Muscle layer of colon (tissue), 2 donors: ENCODE measurements at regions not wholly inside any gene's neighbourhood (a gene's known extent, or its start where the extent isn't known, plus 50 kb on each side); places are given as distances from the start of the nearest gene placed in this dataset.

Experiments
- H3K27ac ChIP-seq: one replicate; pipeline ENCODE4 v1.7.0; 2013; ENCODE audit warnings: low read depth, mild to moderate bottlenecking, low read length, moderate library complexity
- H3K27me3 ChIP-seq, 2 donors: one replicate each; pipeline ENCODE4 v1.7.0; 2013; ENCODE audit warnings: low read length in 2 of 2, mild to moderate bottlenecking in 2 of 2; ENCODE audit not compliant: insufficient read depth in 2 of 2, control insufficient read depth in 1 of 2
- H3K36me3 ChIP-seq: one replicate; pipeline ENCODE4 v1.7.0; 2013; ENCODE audit warnings: mild to moderate bottlenecking, low read length; ENCODE audit not compliant: insufficient read depth
- H3K4me1 ChIP-seq: one replicate; pipeline ENCODE4 v1.7.0; 2013; ENCODE audit warnings: mild to moderate bottlenecking, low read length; ENCODE audit not compliant: insufficient read depth
- H3K4me3 ChIP-seq, 2 donors: one replicate each; pipeline ENCODE4 v1.7.0; 2013; ENCODE audit warnings: low read length in 2 of 2, low read depth in 1 of 2, mild to moderate bottlenecking in 1 of 2, moderate library complexity in 1 of 2
- H3K9ac ChIP-seq: one replicate; pipeline ENCODE4 v1.7.0; 2013; ENCODE audit warnings: low read length
- H3K9me3 ChIP-seq: one replicate; pipeline ENCODE4 v1.7.0; 2013; ENCODE audit warnings: mild to moderate bottlenecking, low read length
- donor health status: abdominal sarcoma.
- donor health status: Adenocarcinoma of cecum.

GRCh38 chr4:156439576-156440200, 486.0 kb upstream of the CTSO start:
- no peaks in the 10 kb centered on the region for H3K9me3 ChIP-seq
- H3K36me3 ChIP-seq, result no peaks in the 10 kb centered on the region
- no peak overlapping the region for H3K27ac ChIP-seq

DNA sequence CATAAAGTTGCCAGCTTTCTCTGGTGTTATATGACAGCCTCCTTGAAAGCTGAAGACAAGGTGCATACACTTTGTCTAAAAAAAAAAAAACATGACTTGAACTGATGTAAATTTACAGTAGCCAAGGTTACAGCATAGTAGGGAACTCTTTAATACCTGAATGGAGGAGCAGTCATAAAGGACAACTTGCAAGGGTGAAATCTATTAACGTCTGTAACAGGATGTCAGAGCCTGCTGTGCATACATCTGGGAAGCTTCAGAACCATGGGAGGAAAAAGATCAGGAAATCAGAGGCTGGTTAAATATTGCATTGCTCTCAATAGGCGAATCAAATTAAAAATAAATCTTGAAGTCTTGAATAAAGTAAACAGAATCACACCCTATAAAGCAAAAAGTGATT, 484.0 kb upstream of the CTSO start:
- Histone ChIP-seq H3K27ac (no peak overlapping the region), H3K4me1 (no peaks in the 10 kb centered on the region), H3K4me3 (no peak overlapping the region), H3K36me3 (no peaks in the 10 kb centered on the region), H3K27me3 (no peaks in the 10 kb centered on the region), H3K9ac (no peak overlapping the region), H3K9me3 (no peaks in the 10 kb centered on the region)

More at GRCh38 chr4:156439576-156440200, 486.0 kb upstream of the CTSO start:
- Histone ChIP-seq H3K9ac (no peak overlapping the region), H3K27me3 (no peaks in the 10 kb centered on the region), H3K4me1 (no peaks in the 10 kb centered on the region), H3K4me3 (no peak overlapping the region)

DNA sequence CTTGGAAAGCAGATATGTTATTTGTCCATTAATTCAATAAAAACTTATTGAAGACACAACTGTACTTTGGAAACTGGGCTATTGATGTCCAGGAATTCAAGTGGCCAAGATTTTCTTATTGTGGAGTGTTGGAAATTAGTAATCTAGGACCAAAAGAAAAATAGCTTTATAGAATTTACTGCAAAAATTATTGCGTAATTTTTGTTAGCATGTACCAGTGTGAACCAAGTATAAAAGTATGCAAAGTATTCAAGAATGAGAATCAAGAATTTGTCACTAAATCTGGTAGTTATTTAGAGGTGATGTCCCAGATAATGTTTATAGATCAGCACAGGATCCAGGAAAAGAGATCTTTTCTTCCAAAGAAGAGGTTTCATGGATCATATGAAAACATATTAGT, 468.9 kb upstream of the CTSO start:
- no peaks in the 10 kb centered on the region for H3K36me3 ChIP-seq
- H3K27me3 ChIP-seq, result no peaks in the 10 kb centered on the region
- H3K27ac ChIP-seq, result no peak overlapping the region
- no peak overlapping the region for H3K9ac ChIP-seq
- no peaks in the 10 kb centered on the region for H3K9me3 ChIP-seq
- H3K4me3 ChIP-seq, result no peak overlapping the region
- H3K4me1 ChIP-seq, result peaks cover 6% of the 10 kb centered on the region

- H3K27ac ChIP-seq, result no peak overlapping the region
Observed at GRCh38 chr4:156420623-156421022, 467.0 kb upstream of the CTSO start.

GRCh38 chr4:156419080-156419685, 465.5 kb upstream of the CTSO start:
- Histone ChIP-seq H3K4me3 (no peak overlapping the region), H3K9me3 (no peaks in the 10 kb centered on the region), H3K36me3 (no peaks in the 10 kb centered on the region), H3K27me3 (no peaks in the 10 kb centered on the region), H3K27ac (no peak overlapping the region), H3K4me1 (peaks cover 6% of the 10 kb centered on the region), H3K9ac (no peak overlapping the region)

More at GRCh38 chr4:156420623-156421022, 467.0 kb upstream of the CTSO start:
- H3K27me3 ChIP-seq, result no peaks in the 10 kb centered on the region
- no peaks in the 10 kb centered on the region for H3K36me3 ChIP-seq
- no peak overlapping the region for H3K9ac ChIP-seq
- no peaks in the 10 kb centered on the region for H3K9me3 ChIP-seq
- no peak overlapping the region for H3K4me3 ChIP-seq
- peaks cover 6% of the 10 kb centered on the region for H3K4me1 ChIP-seq

DNA sequence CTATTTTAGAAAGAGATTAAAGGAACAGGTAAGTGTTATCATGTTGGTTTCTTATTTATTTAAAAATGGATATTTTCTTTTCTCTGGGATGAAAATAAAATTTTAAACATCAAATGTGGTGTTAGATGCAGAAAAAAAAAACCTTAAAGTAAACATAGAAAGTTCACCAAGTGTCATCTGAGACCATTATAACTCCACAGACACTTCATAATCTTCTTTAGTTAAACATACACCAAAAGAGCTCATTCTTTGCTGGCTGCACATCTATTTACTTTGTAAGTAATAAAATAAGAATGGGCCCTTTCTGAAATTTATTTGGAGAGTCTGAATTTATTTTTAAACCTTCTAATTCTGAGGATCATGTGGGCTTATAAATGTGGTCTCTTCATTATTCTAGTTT, 460.7 kb upstream of the CTSO start:
- H3K27me3 ChIP-seq, result no peaks in the 10 kb centered on the region
- H3K27ac ChIP-seq, result no peak overlapping the region
- no peaks in the 10 kb centered on the region for H3K9me3 ChIP-seq
- H3K4me1 ChIP-seq, result peaks cover 5% of the 10 kb centered on the region
- no peak overlapping the region for H3K4me3 ChIP-seq
- no peak overlapping the region for H3K9ac ChIP-seq
- H3K36me3 ChIP-seq, result no peaks in the 10 kb centered on the region

DNA sequence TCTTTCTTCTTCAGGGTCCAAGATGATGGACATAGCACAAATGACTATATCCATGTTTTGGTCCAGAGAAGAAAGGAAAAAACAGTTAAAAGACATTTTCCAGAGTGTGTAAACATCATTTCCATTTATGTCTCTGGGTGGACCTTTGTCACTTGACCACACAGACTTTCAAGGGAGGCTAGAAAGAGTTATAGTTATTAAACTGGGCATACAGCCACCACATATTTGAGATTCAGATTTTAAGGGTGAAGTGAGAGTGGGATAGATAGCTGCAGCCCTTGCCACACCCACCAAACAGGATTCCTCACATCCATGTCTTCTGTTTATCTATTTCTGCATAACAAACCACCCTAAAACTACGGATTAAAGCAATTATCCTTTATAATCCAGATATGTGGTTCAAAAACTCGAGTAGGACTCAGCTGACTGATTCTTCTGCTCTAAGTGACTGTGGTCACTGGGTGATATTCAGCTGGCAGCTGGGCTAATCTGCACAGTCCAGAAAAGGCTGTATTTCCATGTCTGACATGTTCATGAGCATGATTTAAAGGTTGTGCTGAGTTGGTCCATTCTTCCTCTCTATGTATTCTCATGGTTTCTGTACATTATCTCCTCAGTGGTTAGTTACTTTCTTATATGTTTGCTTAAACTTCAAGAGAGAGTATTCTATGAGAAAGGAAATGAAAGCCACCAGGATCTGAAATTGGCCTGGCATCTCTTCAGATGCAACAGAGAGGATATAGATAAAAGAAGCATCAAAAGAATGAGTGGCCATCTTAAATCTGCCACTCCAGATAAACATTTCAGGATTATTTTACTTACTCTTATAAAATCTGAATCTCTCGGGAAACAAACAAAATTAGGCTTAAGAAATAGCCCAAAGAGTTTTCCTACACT, 459.8 kb upstream of the CTSO start:
- no peak overlapping the region for H3K4me3 ChIP-seq

DNA sequence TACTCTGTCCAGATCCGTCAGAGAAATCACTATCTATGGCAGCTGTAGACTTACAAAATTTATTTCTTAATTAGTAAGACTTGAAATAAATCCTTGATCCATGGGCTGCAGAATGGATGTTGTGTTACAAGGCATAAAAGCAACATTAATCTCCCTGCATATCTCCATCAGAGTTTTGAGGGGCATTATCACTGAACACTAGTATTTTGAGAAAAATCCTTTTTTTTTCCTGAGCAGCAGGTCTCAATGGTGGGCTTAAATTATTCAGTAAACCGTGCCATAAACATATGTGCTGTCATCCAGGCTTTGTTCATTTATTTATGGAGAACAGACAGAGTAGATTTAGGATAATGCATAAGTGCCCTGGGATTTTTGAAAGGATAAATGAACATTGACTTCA, 457.9 kb upstream of the CTSO start:
- Histone ChIP-seq H3K27me3 (no peaks in the 10 kb centered on the region), H3K4me3 (no peak overlapping the region), H3K36me3 (no peaks in the 10 kb centered on the region), H3K9me3 (no peaks in the 10 kb centered on the region), H3K9ac (no peak overlapping the region), H3K27ac (no peak overlapping the region), H3K4me1 (peaks cover 5% of the 10 kb centered on the region)

More for the DNA sequence above, 459.8 kb upstream of the CTSO start:
- no peak overlapping the region for H3K9ac ChIP-seq
- H3K9me3 ChIP-seq, result no peaks in the 10 kb centered on the region
- H3K27me3 ChIP-seq, result no peaks in the 10 kb centered on the region
- H3K4me1 ChIP-seq, result peaks cover 5% of the 10 kb centered on the region
- H3K36me3 ChIP-seq, result no peaks in the 10 kb centered on the region
- no peak overlapping the region for H3K27ac ChIP-seq

DNA sequence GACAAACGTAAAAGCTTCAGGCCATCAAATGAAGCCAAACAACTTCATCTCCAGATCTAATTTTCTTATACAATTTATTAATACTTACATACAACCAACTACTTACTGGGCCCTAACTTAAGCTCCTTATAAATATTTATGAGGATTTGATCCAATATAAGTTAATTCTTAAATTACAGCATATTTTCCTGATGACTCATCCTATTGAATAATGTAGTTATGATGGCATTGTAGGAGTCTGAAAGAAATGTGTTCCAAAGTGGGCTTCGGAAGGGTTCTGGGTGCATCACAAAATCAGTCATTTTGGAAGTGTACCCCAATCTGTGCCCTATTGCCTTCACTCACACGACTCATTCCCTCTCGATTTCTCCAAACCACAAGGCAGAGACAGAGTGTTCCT, 455.1 kb upstream of the CTSO start:
- no peak overlapping the region for H3K9ac ChIP-seq
- peaks cover 5% of the 10 kb centered on the region for H3K4me1 ChIP-seq
- H3K27me3 ChIP-seq, result no peaks in the 10 kb centered on the region
- H3K9me3 ChIP-seq, result no peaks in the 10 kb centered on the region
- no peak overlapping the region for H3K4me3 ChIP-seq
- H3K36me3 ChIP-seq, result no peaks in the 10 kb centered on the region
- H3K27ac ChIP-seq, result no peak overlapping the region

GRCh38 chr4:156401371-156401770, 447.7 kb upstream of the CTSO start:
- no peaks in the 10 kb centered on the region for H3K27me3 ChIP-seq
- H3K9ac ChIP-seq, result no peak overlapping the region
- no peak overlapping the region for H3K27ac ChIP-seq
- H3K9me3 ChIP-seq, result no peaks in the 10 kb centered on the region
- no peaks in the 10 kb centered on the region for H3K36me3 ChIP-seq
- H3K4me1 ChIP-seq, result no peaks in the 10 kb centered on the region
- H3K4me3 ChIP-seq, result no peak overlapping the region

DNA sequence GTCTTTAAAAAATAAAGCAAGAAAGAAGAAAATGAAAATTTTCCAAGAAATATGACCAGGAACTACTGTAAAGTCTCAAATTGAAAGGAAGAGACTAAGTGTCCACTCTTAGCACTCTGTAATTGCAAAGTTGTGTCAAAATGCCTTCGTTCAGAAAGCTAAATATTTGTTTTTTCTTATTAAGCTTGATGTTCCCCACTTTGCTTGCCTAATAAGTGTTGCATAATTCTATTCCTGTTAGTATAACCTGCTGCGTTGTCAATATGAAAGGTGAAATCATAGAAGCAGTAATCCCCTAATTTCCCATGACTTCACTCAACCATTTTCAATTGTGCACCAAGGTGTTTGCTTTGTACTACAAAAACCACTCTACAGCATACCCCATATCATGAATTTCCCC, 442.9 kb upstream of the CTSO start:
- Histone ChIP-seq H3K27ac (no peak overlapping the region), H3K27me3 (no peaks in the 10 kb centered on the region), H3K4me1 (no peaks in the 10 kb centered on the region), H3K9me3 (no peaks in the 10 kb centered on the region), H3K36me3 (no peaks in the 10 kb centered on the region), H3K4me3 (no peak overlapping the region), H3K9ac (no peak overlapping the region)
